Kidney (tissue), 13 donors: ENCODE measurements at regions not wholly inside any gene's neighbourhood (a gene's known extent, or its start where the extent isn't known, plus 50 kb on each side); places are given as distances from the start of the nearest gene placed in this dataset.

Experiments used
- DNase-seq, 5 donors: peaks; one replicate each; pipeline ENCODE4 v3.0.0-alpha.2; 2013 to 2020
- FAIRE-seq: peaks from 2 replicates; lab custom pipeline; 2012; peaks lifted over from hg19 to GRCh38; lab: Jason Lieb, UNC
- H3K27ac ChIP-seq, 2 donors: one replicate each; pipeline ENCODE4 v1.7.0; 2013; ENCODE audit warnings: low read depth in 2 of 2, low read length in 2 of 2, inconsistent platforms in 1 of 2
- H3K27me3 ChIP-seq: one replicate; pipeline ENCODE4 v1.7.1; 2013; ENCODE audit warnings: low read length, inconsistent platforms; ENCODE audit not compliant: control insufficient read depth, insufficient read depth
- H3K36me3 ChIP-seq, 3 donors: one replicate each; pipeline versions ENCODE4 v1.7.0 to v1.7.1; 2013; ENCODE audit warnings: low read length in 3 of 3, control low read depth in 1 of 3, inconsistent platforms in 1 of 3; ENCODE audit not compliant: insufficient read depth in 3 of 3, control insufficient read depth in 2 of 3
- H3K4me1 ChIP-seq, 3 donors: one replicate each; pipeline versions ENCODE4 v1.7.0 to v1.7.1; 2013; ENCODE audit warnings: low read length in 3 of 3, inconsistent platforms in 1 of 3, low read depth in 1 of 3; ENCODE audit not compliant: control insufficient read depth in 2 of 3, insufficient read depth in 2 of 3
- H3K4me3 ChIP-seq, 3 donors: one replicate each; pipeline versions ENCODE4 v1.7.0 to v1.8.1; 2013; ENCODE audit warnings: low read length in 3 of 3, control low read depth in 1 of 3, inconsistent platforms in 1 of 3
- H3K9ac ChIP-seq, 3 donors: one replicate each; pipeline versions ENCODE4 v1.7.0 to v1.7.1; 2013; ENCODE audit warnings: low read length in 3 of 3, control low read depth in 1 of 3, inconsistent platforms in 1 of 3
- H3K9me3 ChIP-seq, 3 donors: one replicate each; pipeline versions ENCODE4 v1.7.0 to v1.7.1; 2013; ENCODE audit warnings: low read length in 3 of 3, control low read depth in 1 of 3, inconsistent platforms in 1 of 3; ENCODE audit not compliant: control insufficient read depth in 2 of 3, insufficient read depth in 1 of 3
- intact Hi-C: fragments of 100-400 bp; cut with DNase I; formaldehyde crosslinking; loops from one replicate; pipeline ENCODE4 v1.11.1; 2022
- TF ChIP-seq, protein P1 (sequence below): IDR thresholded peaks from 3 replicates; pipeline ENCODE4 v1.5.1; 2012; ENCODE audit warnings: mild to moderate bottlenecking, moderate library complexity, borderline replicate concordance; ENCODE audit not compliant: insufficient read depth; ENCODE audit errors: extremely low read depth
- donor health status: control.
- donor health status: control.
- donor health status: control.
- donor health status: control.
- donor health status: control.
- donor health status: DM: yes; HTN: yes; CAD: no.
- donor health status: Normal renal cell carcinoma (clear cell type).

DNA sequence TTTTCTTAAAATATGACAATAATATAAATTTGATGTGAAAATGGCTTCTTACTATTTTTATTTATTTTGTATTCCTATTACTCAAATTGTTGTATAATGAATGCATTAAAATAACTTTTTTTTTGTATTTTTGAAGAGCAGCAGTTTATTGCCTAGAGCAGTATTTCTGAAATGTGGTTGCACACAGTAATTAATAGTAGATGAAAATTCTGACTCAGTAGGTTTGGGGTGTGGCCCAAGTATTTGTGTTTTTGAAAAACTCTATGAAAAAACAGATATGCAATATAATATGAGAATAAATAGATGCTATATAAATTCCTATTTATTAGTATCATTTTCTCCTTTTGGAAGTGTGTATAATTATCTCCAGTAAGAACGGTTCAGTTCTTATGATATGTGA lies 2225.3 kb upstream of the C9orf72 start:
- DNase-seq (no peak), FAIRE-seq (no peak)
- intact Hi-C loops = loop anchor here (5.0 kb wide), 1 partner anchor 51 kb away; no protein-coding TSS in a partner anchor
- Histone ChIP-seq H3K4me3 (no peak overlapping the region), H3K9me3 (no peaks in the 10 kb centered on the region), H3K9ac (no peak overlapping the region), H3K4me1 (no peaks in the 10 kb centered on the region), H3K27ac (no peak overlapping the region), H3K27me3 (no peaks in the 10 kb centered on the region), H3K36me3 (no peaks in the 10 kb centered on the region)
- TF ChIP-seq, protein P1, sequence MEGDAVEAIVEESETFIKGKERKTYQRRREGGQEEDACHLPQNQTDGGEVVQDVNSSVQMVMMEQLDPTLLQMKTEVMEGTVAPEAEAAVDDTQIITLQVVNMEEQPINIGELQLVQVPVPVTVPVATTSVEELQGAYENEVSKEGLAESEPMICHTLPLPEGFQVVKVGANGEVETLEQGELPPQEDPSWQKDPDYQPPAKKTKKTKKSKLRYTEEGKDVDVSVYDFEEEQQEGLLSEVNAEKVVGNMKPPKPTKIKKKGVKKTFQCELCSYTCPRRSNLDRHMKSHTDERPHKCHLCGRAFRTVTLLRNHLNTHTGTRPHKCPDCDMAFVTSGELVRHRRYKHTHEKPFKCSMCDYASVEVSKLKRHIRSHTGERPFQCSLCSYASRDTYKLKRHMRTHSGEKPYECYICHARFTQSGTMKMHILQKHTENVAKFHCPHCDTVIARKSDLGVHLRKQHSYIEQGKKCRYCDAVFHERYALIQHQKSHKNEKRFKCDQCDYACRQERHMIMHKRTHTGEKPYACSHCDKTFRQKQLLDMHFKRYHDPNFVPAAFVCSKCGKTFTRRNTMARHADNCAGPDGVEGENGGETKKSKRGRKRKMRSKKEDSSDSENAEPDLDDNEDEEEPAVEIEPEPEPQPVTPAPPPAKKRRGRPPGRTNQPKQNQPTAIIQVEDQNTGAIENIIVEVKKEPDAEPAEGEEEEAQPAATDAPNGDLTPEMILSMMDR = no peak

DNA sequence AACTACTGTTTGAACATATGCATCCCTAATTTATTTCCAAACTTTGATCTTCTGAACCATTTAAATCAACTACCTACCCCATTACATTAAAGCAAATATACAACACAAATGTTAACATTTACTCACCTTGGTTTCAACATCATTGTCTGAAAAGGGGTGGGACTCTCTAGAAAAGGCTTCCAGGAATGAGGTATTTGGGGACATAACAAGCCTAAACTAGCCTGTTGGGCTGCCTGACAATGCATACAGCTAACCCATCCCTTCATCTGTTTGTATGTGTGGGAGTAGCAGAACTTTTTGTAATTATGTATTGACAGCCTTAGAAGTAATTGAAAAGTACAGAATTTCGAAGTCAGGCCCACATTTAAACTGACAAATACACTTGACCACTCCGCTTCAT lies 2225.9 kb upstream of the C9orf72 start:
- H3K9ac ChIP-seq = no peak overlapping the region
- H3K9me3 ChIP-seq = no peaks in the 10 kb centered on the region
- H3K4me1 ChIP-seq = no peaks in the 10 kb centered on the region
- intact Hi-C loops = loop anchor here (5.0 kb wide), 1 partner anchor 52 kb away; no protein-coding TSS in a partner anchor
- H3K27ac ChIP-seq = no peak overlapping the region
- TF ChIP-seq, protein P1 = no peak
- H3K4me3 ChIP-seq = no peak overlapping the region
- FAIRE-seq = no peak
- H3K27me3 ChIP-seq = no peaks in the 10 kb centered on the region
- DNase-seq = no peak
- no peaks in the 10 kb centered on the region for H3K36me3 ChIP-seq

DNA sequence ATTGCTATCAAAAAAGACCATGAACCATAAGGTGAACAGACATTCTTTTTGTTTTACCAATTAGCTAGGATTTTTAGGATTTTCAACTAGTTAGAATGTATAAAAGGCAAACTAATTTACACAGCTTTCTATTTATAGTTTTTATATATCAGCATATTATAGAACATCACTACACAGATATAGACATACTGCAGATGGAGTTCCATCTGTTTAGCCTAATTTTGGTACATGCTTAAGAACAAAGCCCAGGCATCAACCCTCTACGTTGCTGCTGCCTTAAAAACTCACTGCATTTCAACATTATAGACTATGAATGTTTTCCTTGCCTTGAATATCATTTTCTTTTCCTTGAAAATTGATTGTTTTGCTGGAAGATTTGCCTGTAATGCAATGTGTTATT lies 2227.5 kb upstream of the C9orf72 start:
- FAIRE-seq (no peak), DNase-seq (no peak)
- no peaks in the 10 kb centered on the region for H3K36me3 ChIP-seq
- no peaks in the 10 kb centered on the region for H3K9me3 ChIP-seq
- no peak overlapping the region for H3K4me3 ChIP-seq
- no peaks in the 10 kb centered on the region for H3K27me3 ChIP-seq
- no peak overlapping the region for H3K27ac ChIP-seq
- H3K4me1 ChIP-seq = no peaks in the 10 kb centered on the region
- intact Hi-C loops = no loop called here
- TF ChIP-seq, protein P1 = no peak
- H3K9ac ChIP-seq = no peak overlapping the region

DNA sequence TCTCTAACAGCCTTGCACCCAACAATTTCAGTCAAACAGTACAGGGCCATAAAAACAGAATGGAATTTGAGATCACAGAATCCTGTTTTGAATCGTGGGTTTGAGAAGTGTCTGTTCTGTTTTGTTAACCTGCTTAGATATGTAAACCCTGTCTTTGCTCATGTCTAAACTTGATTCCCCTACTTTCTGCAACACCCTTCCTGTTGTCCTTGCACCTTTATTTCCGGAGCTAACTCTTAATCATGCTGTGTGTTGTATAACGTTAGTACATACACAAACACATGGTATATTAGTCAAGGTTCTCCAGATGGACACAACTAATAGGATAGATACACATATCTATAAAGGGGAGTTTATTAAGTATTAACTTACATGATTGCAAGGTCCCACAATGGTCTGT lies 2229.2 kb upstream of the C9orf72 start:
- TF ChIP-seq, protein P1 = no peak
- no peak for DNase-seq
- Histone ChIP-seq H3K9ac (no peak overlapping the region), H3K36me3 (no peaks in the 10 kb centered on the region), H3K4me3 (no peak overlapping the region), H3K27ac (no peak overlapping the region), H3K9me3 (no peaks in the 10 kb centered on the region), H3K27me3 (no peaks in the 10 kb centered on the region), H3K4me1 (no peaks in the 10 kb centered on the region)
- no peak for FAIRE-seq
- intact Hi-C loops = no loop called here
